Body of pancreas (tissue), 4 donors: ENCODE measurements at regions not wholly inside any gene's neighbourhood (a gene's known extent, or its start where the extent isn't known, plus 50 kb on each side); places are given as distances from the start of the nearest gene placed in this dataset.

ENCODE experiments used
- POLR2A ChIP-seq, 3 donors: fragments of 450-650 bp; IDR thresholded peaks; one replicate each; pipeline ENCODE4 v1.6.1; 2016; ENCODE audit warnings: antibody characterized with exemption in 3 of 3, mild to moderate bottlenecking in 2 of 3
- TF ChIP-seq, protein P1 (sequence below), 7 experiments: fragments of 450-650 bp in 4 of 7; fragments of 200-600 bp in 3 of 7; sonication (generic) in 3 of 7; IDR thresholded peaks; one replicate each; pipeline ENCODE4 v1.5.1; 2016 to 2019; ENCODE audit warnings: antibody characterized with exemption in 7 of 7

- TF ChIP-seq, protein P1, sequence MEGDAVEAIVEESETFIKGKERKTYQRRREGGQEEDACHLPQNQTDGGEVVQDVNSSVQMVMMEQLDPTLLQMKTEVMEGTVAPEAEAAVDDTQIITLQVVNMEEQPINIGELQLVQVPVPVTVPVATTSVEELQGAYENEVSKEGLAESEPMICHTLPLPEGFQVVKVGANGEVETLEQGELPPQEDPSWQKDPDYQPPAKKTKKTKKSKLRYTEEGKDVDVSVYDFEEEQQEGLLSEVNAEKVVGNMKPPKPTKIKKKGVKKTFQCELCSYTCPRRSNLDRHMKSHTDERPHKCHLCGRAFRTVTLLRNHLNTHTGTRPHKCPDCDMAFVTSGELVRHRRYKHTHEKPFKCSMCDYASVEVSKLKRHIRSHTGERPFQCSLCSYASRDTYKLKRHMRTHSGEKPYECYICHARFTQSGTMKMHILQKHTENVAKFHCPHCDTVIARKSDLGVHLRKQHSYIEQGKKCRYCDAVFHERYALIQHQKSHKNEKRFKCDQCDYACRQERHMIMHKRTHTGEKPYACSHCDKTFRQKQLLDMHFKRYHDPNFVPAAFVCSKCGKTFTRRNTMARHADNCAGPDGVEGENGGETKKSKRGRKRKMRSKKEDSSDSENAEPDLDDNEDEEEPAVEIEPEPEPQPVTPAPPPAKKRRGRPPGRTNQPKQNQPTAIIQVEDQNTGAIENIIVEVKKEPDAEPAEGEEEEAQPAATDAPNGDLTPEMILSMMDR (IDR thresholded peaks at IDR 0.05), result no peak
- TF ChIP-seq POLR2A (IDR thresholded peaks at IDR 0.05), result no peak
Observed at GRCh38 chr19:29371251-29372090, 154.3 kb upstream of the VSTM2B start.
